Neural cell (in vitro differentiated cells): ENCODE measurements at regions not wholly inside any gene's neighbourhood (a gene's known extent, or its start where the extent isn't known, plus 50 kb on each side); places are given as distances from the start of the nearest gene placed in this dataset.

Experiments used
- EP300 ChIP-seq: fragments of 450-650 bp; conservative IDR thresholded peaks from 2 replicates; pipeline ENCODE4 v1.6.1; 2014; ENCODE audit warnings: antibody characterized with exemption, mild to moderate bottlenecking, moderate library complexity; ENCODE audit not compliant: poor library complexity, severe bottlenecking
- EZH2 ChIP-seq: fragments of 200-600, 300-800 bp; shearing (Covaris generic), sonication (generic); IDR thresholded peaks from 2 replicates; pipeline ENCODE4 v1.6.1; 2014; ENCODE audit warnings: antibody characterized with exemption, low read length, borderline replicate concordance, mild to moderate bottlenecking; ENCODE audit not compliant: insufficient read depth, poor library complexity, severe bottlenecking
- MXI1 ChIP-seq: fragments of 450-650 bp; conservative IDR thresholded peaks from 2 replicates; pipeline ENCODE4 v1.6.1; 2014; ENCODE audit warnings: antibody characterized with exemption, mild to moderate bottlenecking; ENCODE audit not compliant: poor library complexity, severe bottlenecking
- POLR2AphosphoS5 ChIP-seq: IDR thresholded peaks from 2 replicates; pipeline ENCODE4 v1.6.1; 2012
- RAD21 ChIP-seq: fragments of 450-650 bp; conservative IDR thresholded peaks from 2 replicates; pipeline ENCODE4 v1.6.1; 2014; ENCODE audit warnings: antibody characterized with exemption, mild to moderate bottlenecking, moderate library complexity
- TF ChIP-seq, protein P1 (sequence below): fragments of 450-650 bp; IDR thresholded peaks from 2 replicates; pipeline ENCODE4 v1.5.1; 2014; ENCODE audit warnings: antibody characterized with exemption, mild to moderate bottlenecking, moderate library complexity; ENCODE audit not compliant: poor library complexity, severe bottlenecking
- TF ChIP-seq, protein P2 (sequence below): IDR thresholded peaks from 2 replicates; pipeline ENCODE4 v1.6.1; 2012; ENCODE audit warnings: borderline replicate concordance

DNA sequence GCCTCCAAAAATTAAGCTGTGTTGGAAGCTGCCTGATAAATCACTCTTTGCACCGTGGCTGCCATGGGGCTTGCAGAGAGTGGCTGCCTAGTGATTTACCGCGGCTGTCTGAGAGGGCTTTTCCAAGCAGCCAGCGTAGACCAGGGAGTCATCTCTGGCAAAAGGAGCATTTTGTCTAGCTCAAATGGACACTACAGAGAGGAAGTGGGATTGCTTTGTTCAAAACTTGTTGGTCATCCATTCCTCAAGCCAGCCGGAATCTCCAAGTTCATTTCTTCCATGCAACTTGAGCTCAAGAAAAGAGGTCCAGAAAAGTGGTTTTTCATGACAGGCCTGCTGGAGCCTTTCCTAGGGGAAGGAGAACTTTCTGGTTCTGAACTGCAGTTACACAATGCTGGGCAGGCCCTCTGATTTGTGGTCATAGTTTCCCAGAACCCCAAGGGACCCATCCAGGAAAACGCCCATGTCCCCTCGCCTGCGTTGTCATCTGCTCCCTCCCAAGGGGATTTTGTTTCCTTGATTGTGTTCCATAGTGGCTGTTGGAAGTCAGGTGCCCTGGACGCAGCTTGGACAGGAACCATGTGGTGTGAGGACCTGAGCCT, 108.1 kb downstream of the TRIB2 start:
- no peak for TF ChIP-seq RAD21
- TF ChIP-seq EZH2, result no peak
- TF ChIP-seq, protein P1, sequence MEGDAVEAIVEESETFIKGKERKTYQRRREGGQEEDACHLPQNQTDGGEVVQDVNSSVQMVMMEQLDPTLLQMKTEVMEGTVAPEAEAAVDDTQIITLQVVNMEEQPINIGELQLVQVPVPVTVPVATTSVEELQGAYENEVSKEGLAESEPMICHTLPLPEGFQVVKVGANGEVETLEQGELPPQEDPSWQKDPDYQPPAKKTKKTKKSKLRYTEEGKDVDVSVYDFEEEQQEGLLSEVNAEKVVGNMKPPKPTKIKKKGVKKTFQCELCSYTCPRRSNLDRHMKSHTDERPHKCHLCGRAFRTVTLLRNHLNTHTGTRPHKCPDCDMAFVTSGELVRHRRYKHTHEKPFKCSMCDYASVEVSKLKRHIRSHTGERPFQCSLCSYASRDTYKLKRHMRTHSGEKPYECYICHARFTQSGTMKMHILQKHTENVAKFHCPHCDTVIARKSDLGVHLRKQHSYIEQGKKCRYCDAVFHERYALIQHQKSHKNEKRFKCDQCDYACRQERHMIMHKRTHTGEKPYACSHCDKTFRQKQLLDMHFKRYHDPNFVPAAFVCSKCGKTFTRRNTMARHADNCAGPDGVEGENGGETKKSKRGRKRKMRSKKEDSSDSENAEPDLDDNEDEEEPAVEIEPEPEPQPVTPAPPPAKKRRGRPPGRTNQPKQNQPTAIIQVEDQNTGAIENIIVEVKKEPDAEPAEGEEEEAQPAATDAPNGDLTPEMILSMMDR, result no peak
- TF ChIP-seq, protein P2, sequence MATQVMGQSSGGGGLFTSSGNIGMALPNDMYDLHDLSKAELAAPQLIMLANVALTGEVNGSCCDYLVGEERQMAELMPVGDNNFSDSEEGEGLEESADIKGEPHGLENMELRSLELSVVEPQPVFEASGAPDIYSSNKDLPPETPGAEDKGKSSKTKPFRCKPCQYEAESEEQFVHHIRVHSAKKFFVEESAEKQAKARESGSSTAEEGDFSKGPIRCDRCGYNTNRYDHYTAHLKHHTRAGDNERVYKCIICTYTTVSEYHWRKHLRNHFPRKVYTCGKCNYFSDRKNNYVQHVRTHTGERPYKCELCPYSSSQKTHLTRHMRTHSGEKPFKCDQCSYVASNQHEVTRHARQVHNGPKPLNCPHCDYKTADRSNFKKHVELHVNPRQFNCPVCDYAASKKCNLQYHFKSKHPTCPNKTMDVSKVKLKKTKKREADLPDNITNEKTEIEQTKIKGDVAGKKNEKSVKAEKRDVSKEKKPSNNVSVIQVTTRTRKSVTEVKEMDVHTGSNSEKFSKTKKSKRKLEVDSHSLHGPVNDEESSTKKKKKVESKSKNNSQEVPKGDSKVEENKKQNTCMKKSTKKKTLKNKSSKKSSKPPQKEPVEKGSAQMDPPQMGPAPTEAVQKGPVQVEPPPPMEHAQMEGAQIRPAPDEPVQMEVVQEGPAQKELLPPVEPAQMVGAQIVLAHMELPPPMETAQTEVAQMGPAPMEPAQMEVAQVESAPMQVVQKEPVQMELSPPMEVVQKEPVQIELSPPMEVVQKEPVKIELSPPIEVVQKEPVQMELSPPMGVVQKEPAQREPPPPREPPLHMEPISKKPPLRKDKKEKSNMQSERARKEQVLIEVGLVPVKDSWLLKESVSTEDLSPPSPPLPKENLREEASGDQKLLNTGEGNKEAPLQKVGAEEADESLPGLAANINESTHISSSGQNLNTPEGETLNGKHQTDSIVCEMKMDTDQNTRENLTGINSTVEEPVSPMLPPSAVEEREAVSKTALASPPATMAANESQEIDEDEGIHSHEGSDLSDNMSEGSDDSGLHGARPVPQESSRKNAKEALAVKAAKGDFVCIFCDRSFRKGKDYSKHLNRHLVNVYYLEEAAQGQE, result no peak
- no peak for TF ChIP-seq POLR2AphosphoS5
- no peak for TF ChIP-seq EP300
- no peak for TF ChIP-seq MXI1
